CD4-positive, alpha-beta T cell treated with Interleukin-17A for 4 hours (primary cell): ENCODE measurements at regions not wholly inside any gene's neighbourhood (a gene's known extent, or its start where the extent isn't known, plus 50 kb on each side); places are given as distances from the start of the nearest gene placed in this dataset.
"Not testable (repeated sequence)": the region's sequence is repeated elsewhere in the genome, so short reads cannot be mapped to it uniquely, and the experiment has no call there.

Experiments used
- DNase-seq: peaks from one replicate; pipeline ENCODE4 v3.0.0-alpha.2; 2020; ENCODE audit warnings: mixed read lengths

DNA sequence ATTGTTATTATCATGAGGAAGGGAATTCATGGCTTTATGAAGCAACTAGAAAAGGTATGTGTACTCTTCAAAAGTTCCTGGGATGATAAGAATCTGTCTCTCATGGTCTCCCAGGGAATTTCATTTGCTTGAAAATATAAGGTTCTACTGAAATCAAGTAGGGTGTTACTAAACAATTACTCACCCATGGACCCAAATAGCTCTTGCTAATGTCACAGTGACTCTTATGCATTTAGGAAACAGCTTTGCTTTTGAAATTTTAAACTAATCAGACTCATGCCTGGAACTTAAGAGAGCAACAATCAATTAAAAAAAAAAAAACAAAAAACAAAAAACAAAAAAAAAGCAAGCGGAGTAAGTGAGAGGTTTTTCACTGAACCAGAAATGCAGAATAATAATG lies 1546.3 kb upstream of the TENM4 start:
- no peak for DNase-seq

GRCh38 chr11:80986421-80987074 lies 1545.7 kb upstream of the TENM4 start:
- DNase-seq: no peak

GRCh38 chr11:80980227-80980626 lies 1539.4 kb upstream of the TENM4 start:
- no peak for DNase-seq

- DNase-seq: no peak
Measured at GRCh38 chr11:80973786-80974185, 1533.0 kb upstream of the TENM4 start.

DNA sequence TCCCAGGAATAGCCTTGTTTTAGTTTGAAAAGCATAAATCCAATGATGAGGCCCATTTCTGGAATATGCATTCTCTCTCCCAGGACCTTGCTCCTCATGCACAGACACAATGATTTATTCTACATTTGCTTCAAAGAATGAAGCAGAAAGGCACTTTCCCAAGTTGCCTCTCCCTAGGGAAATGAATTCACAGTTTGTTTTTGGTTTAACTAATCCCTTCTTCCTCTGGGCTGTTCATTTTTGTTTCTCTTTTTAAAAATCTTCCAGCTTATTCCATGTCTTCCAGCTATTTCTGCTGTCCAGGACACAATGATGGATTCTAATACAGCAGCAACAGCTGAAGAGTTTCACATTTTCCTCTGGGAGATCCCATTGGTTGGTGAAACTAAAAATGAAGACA lies 1529.2 kb upstream of the TENM4 start:
- no peak for DNase-seq

DNA sequence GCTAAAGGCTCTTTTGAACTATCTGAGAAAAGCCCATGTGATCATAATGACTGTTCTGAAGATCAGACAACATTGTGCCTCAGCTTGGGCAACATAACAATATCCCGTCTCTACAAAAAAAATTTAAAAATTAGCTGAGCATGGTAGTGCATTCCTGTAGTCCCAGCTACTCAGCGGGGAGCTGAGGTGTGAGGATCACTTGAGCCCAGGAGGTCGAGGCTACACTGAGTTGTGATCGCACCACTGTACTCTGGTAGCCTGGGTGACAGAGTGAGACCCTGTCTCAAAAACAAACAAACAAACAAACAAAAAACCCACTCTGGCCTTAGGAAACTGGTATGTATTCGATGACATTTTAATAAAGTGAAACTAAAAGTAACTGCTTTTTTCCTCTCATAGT lies 1526.8 kb upstream of the TENM4 start:
- no peak for DNase-seq

GRCh38 chr11:80960381-80961029 lies 1519.7 kb upstream of the TENM4 start:
- no peak for DNase-seq

DNA sequence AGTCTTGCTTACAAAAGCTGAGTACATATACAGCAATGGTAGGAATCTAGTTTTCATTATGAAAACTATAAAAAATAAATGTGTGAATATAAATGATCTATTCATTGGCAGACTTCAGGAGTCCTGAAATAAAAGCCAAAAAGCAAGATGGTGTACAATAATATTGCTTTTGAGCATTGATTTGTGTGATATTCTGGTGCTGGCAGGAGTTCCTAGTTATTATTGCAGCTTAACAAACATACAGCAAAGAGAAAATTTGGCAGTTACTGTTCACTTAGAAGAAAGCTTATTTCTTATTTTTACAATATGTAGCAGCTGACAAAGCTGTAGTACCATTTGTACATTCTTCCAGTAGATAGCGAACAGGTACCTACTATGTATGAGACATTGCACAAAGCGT lies 1518.9 kb upstream of the TENM4 start:
- no peak for DNase-seq

GRCh38 chr11:80958987-80959386 lies 1518.2 kb upstream of the TENM4 start:
- no peak for DNase-seq

- DNase-seq: no peak
Measured at GRCh38 chr11:80958361-80958760, 1517.5 kb upstream of the TENM4 start.

- DNase-seq: no peak
Measured at GRCh38 chr11:80955588-80955987, 1514.8 kb upstream of the TENM4 start.

GRCh38 chr11:80948781-80949180 lies 1508.0 kb upstream of the TENM4 start:
- no peak for DNase-seq

DNA sequence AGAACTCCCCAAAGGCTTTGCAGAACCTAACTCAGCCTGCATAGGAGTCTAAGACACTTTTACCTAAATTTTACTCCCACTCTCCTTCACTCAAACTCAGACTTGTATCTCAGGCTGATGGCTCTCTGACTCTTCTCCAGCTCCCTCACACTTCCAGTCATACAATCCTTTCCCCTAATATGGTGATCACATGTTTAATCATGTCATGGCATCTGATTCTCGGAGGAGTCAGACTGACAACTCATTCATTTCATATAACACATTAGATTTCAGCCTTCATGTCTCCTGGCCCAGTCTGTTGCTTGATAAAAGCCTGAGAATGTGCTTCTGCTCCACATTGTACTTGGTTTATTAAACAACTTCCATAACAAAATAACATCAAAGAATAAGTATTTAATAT lies 1503.9 kb upstream of the TENM4 start:
- DNase-seq: no peak

- no peak for DNase-seq
Measured at GRCh38 chr11:80943226-80943625, 1502.4 kb upstream of the TENM4 start.

- no peak for DNase-seq
Measured at GRCh38 chr11:80937842-80938241, 1497.0 kb upstream of the TENM4 start.

GRCh38 chr11:80930038-80930437 lies 1489.2 kb upstream of the TENM4 start:
- DNase-seq: no peak

DNA sequence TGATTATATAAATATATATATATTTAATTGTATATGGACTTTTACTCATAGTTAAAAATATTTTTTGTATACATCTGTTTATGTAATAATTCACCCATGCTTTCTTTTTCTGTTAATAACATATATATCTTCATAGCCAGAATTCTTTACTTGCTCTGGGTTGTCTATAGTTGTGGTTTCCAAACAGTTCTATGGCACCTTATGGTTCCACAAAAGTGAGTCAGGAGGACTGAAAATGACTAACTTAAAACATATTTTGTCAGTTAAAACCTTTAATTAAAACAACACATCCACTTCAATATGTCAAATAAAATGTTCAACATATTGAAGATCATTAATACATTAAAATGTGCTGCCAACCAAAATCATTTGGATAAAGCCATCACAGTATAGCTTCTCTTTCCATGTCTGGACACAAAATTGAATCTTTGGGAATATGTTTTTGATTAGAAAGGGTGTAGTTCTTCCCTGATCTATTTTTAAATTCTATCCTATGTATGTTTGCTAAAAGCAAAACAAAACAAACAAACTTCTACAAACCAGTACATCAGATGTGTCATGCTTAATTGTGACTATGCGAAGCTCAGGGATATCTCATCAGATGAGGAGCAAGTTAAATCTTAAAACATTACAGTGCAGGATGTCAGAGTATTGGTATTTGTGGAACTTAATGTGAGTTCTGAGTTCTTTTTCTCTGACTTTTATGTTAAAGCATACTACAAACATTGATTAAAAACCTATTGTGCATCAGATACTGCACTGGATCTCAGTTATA lies 1488.4 kb upstream of the TENM4 start:
- DNase-seq: no peak

GRCh38 chr11:80925321-80925720 lies 1484.5 kb upstream of the TENM4 start:
- DNase-seq: no peak

DNA sequence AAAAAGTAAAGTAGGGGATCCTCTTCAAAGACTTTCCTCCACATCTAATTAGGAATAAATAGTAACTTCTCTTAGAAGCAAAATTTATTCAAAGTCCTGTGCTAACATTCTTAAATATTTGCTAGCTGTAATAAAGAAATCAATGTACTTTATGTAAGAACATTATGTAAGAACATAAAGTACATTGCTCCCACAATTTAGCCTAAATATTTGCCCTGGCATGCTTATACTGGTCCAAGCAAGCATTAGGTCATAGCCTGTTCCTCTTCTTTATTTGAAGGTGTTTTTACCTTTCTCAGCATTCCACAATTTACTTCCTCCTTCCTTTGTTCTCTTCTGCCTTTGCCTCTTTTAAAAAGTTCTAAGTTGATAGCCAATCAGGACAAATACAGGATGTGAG lies 1480.5 kb upstream of the TENM4 start:
- not testable (repeated sequence) for DNase-seq

- no peak for DNase-seq
Measured at GRCh38 chr11:80916173-80916798, 1475.5 kb upstream of the TENM4 start.

DNA sequence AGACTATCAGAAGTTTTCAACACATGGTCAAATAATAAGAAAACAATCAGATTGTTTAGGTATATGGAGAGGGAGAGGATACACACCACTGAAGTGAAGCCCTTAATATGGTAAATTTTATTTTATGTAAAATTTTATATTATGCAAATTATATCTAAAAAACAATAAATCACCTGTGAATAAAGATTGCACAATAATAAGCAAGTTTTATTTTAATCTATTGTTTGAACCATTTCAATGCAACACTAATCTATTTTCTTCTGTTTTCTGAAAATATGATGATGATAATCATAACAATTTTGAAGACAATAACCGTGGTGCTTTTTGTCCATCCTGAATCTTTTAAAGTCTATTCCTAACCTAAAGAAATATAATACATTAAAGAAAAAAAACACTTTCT lies 1473.5 kb upstream of the TENM4 start:
- DNase-seq: no peak

- no peak for DNase-seq
Measured at GRCh38 chr11:80911666-80912065, 1470.8 kb upstream of the TENM4 start.

DNA sequence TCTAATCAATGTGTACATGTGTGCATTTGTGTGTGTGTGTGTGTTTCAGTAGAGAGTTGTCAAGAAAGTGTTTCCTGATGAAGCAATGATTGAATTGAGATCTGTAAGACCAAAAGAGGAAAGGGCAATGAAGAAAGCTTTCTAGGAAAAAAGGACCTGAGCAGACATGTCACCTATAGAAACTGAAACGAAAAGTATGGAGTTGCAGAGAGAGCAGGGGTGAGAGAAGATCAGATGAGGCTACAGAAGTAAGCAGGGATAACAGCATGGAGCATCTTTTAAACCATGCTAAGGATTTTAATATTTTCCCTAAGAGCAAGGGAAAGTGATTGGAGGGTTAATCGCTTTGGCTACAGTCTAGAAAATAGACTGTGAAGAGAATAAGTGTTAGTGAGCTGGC lies 1459.4 kb upstream of the TENM4 start:
- DNase-seq: no peak

- no peak for DNase-seq
Measured at GRCh38 chr11:80899381-80899780, 1458.6 kb upstream of the TENM4 start.
